ENCODE measurements at regions not wholly inside any gene's neighbourhood (a gene's known extent, or its start where the extent isn't known, plus 50 kb on each side); places are given as distances from the start of the nearest gene placed in this dataset.

GRCh38 chr6:79404677-79405076 is 132.6 kb downstream of the LCA5 start:
- TF ChIP-seq POLR2A (IDR thresholded peaks at IDR 0.05) (no peak), CTCF (IDR thresholded peaks at IDR 0.05) (no peak), POLR2AphosphoS5 (IDR thresholded peaks at IDR 0.05) (peak in 1 of 3 donors; percentile 29), EP300 (IDR thresholded peaks at IDR 0.05) (no peak)

Data from stomach (tissue), 4 donors.